Adrenal gland (tissue), 9 donors: ENCODE measurements at regions not wholly inside any gene's neighbourhood (a gene's known extent, or its start where the extent isn't known, plus 50 kb on each side); places are given as distances from the start of the nearest gene placed in this dataset.
"Not testable (repeated sequence)": the region's sequence is repeated elsewhere in the genome, so short reads cannot be mapped to it uniquely, and the experiment has no call there.

ENCODE experiments used
- DNase-seq, 7 donors: peaks; one replicate each; pipeline ENCODE4 v3.0.0-alpha.2; 2019 to 2020
- H3K27ac ChIP-seq, 5 donors: fragments of 200-600 bp; sonication (generic) in 4 of 5; 1 replicate in 3 of 5; 2 replicates in 2 of 5; pipeline versions ENCODE4 v1.5.1 to v1.8.0; 2016 to 2020; ENCODE audit warnings: mild to moderate bottlenecking in 1 of 5
- H3K27me3 ChIP-seq: fragments of 200-600 bp; 2 replicates; pipeline ENCODE4 v1.8.0; 2021
- H3K36me3 ChIP-seq, 2 donors: fragments of 200-600 bp; replicated peaks in 1 of 2; 1 replicate in 1 of 2; 2 replicates in 1 of 2; pipeline versions ENCODE4 v1.5.1 to v1.8.0; 2018 to 2022
- H3K4me1 ChIP-seq, 2 donors: fragments of 200-600 bp; replicated peaks in 1 of 2; 1 replicate in 1 of 2; 2 replicates in 1 of 2; pipeline versions ENCODE4 v1.5.1 to v1.8.0; 2018 to 2021
- H3K4me3 ChIP-seq, 4 donors: fragments of 200-600 bp; sonication (generic) in 3 of 4; one replicate each; pipeline ENCODE4 v1.5.1; 2016 to 2018
- H3K9me3 ChIP-seq, 3 donors: fragments of 200-600 bp; sonication (generic) in 1 of 3; replicated peaks in 1 of 3; 1 replicate in 2 of 3; 2 replicates in 1 of 3; pipeline versions ENCODE4 v1.5.1 to v1.8.0; 2016 to 2021
- CTCF ChIP-seq, 6 experiments: fragments of 450-650 bp in 4 of 6; fragments of 200-600 bp in 2 of 6; sonication (generic) in 1 of 6; IDR thresholded peaks; 1 replicate in 5 of 6; 2 replicates in 1 of 6; pipeline versions ENCODE4 v1.5.1 to v1.8.0; 2016 to 2021; ENCODE audit warnings: antibody characterized with exemption in 6 of 6, mild to moderate bottlenecking in 2 of 6, moderate library complexity in 1 of 6
- POLR2A ChIP-seq, 2 donors: fragments of 450-650 bp; IDR thresholded peaks; one replicate each; pipeline ENCODE4 v1.6.1; 2017; ENCODE audit warnings: antibody characterized with exemption in 2 of 2, mild to moderate bottlenecking in 2 of 2, moderate library complexity in 1 of 2
- WGBS, 4 donors: extraction: QIAGEN DNeasy Blood & Tissue Kit in 2 of 4; methylation state at CpG; one replicate each; pipeline versions ENCODE4 v1.1.5 to v1.1.7; 2013 to 2017; 5-methylcytosine and 5-hydroxymethylcytosine counted together
- intact Hi-C, 2 donors: fragments of 100-400 bp; cut with DNase I; formaldehyde crosslinking; loops; one replicate each; pipeline versions ENCODE4 v1.14.1 to v1.15.0; 2022 to 2023
- donor health status: healthy with polysubstance abuse.
- donor health status: Bipolar disorder and iron deficiency.
- donor health status: DM: yes; HTN: yes; CAD: no.
- donor health status: DM: no; HTN: no; CAD: no.
- donor health status: DM: no; HTN: no; CAD: no.

GRCh38 chr11:96484361-96484760 is 94.5 kb downstream of the JRKL start:
- Histone ChIP-seq H3K27ac (no peak overlapping the region), H3K4me1 (peaks cover 25 to 35% of the 10 kb centered on the region in 2 donors), H3K9me3 (no peaks in the 10 kb centered on the region), H3K36me3 (no peaks in the 10 kb centered on the region), H3K27me3 (no peaks in the 10 kb centered on the region), H3K4me3 (no peak overlapping the region)
- no peak for DNase-seq
- intact Hi-C loops: no loop called here
- no peak for TF ChIP-seq POLR2A (IDR thresholded peaks at IDR 0.05)
- TF ChIP-seq CTCF (IDR thresholded peaks at IDR 0.05): no peak

- intact Hi-C loops: no loop called here
- WGBS, 4 donors: 47 to 76% (median 66%) methylated on average over 8 to 13 of the region's 13 CpGs
Observed at GRCh38 chr11:96486890-96487611, 97.2 kb downstream of the JRKL start.

GRCh38 chr11:96488911-96489310 is 99.1 kb downstream of the JRKL start:
- H3K36me3 ChIP-seq, intact Hi-C loops, H3K27ac ChIP-seq, H3K4me1 ChIP-seq, H3K9me3 ChIP-seq, DNase-seq, H3K4me3 ChIP-seq, H3K27me3 ChIP-seq: not testable (repeated sequence)
- WGBS, 4 donors: 87 to 100% (median 92%) methylated on average over 3 of the region's 3 CpGs

More at GRCh38 chr11:96486890-96487611, 97.2 kb downstream of the JRKL start:
- H3K27ac ChIP-seq: no peak overlapping the region
- TF ChIP-seq CTCF (IDR thresholded peaks at IDR 0.05) (no peak), POLR2A (IDR thresholded peaks at IDR 0.05) (no peak)
- peaks cover 24 to 25% of the 10 kb centered on the region in 2 donors for H3K4me1 ChIP-seq
- no peak overlapping the region for H3K4me3 ChIP-seq
- DNase-seq: peak; percentile 26 to 76 (median 63)
- no peaks in the 10 kb centered on the region for H3K36me3 ChIP-seq
- H3K9me3 ChIP-seq: no peaks in the 10 kb centered on the region
- H3K27me3 ChIP-seq: no peaks in the 10 kb centered on the region

GRCh38 chr11:96500440-96500839 is 110.6 kb downstream of the JRKL start:
- Histone ChIP-seq H3K4me3 (no peak overlapping the region), H3K27ac (no peak overlapping the region), H3K4me1 (no peaks in the 10 kb centered on the region), H3K9me3 (no peaks in the 10 kb centered on the region), H3K36me3 (no peaks in the 10 kb centered on the region), H3K27me3 (no peaks in the 10 kb centered on the region)
- TF ChIP-seq POLR2A (IDR thresholded peaks at IDR 0.05) (no peak), CTCF (IDR thresholded peaks at IDR 0.05) (no peak)
- DNase-seq: no peak
- WGBS, 4 donors: 61 to 79% (median 72%) methylated on average over 3 of the region's 3 CpGs
- intact Hi-C loops: no loop called here

GRCh38 chr11:96506041-96506440 is 116.2 kb downstream of the JRKL start:
- no peak for DNase-seq
- Histone ChIP-seq H3K9me3 (no peaks in the 10 kb centered on the region), H3K27ac (no peak overlapping the region), H3K27me3 (no peaks in the 10 kb centered on the region), H3K36me3 (no peaks in the 10 kb centered on the region), H3K4me3 (no peak overlapping the region), H3K4me1 (no peaks in the 10 kb centered on the region)
- TF ChIP-seq CTCF (IDR thresholded peaks at IDR 0.05) (no peak), POLR2A (IDR thresholded peaks at IDR 0.05) (no peak)
- 96 to 100% (median 100%) methylated on average over 1 of the region's 1 CpG for WGBS, 4 donors
- intact Hi-C loops: no loop called here
